GM19328 (cell line): ENCODE measurements at regions not wholly inside any gene's neighbourhood (a gene's known extent, or its start where the extent isn't known, plus 50 kb on each side); places are given as distances from the start of the nearest gene placed in this dataset.

Experiments used
- ATAC-seq: cut with Tn5 transposase; IDR thresholded peaks from one replicate; pipeline ENCODE4 v1.9.1; 2021; ENCODE audit warnings: mild to moderate bottlenecking, moderate library complexity; ENCODE audit not compliant: unreplicated experiment

DNA sequence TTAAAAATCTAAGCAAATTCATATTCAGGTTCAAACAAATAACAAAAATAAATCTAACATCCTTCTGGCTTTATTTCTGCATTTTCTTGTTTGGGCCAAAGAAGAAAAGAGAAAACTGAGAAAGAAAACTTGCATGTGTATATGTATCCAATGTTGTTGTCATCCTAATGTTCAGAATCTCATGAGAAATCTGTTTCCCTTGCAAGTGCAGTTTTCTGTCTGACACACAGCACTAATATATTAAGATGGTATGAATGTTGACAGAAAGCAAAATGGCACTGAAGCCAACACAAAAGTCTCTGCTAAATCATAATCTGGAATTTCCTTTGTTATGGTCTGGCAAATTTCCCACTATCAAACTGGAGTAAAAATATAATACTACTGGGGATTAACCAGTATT lies 235.9 kb downstream of the HGF start:
- no peak for ATAC-seq

DNA sequence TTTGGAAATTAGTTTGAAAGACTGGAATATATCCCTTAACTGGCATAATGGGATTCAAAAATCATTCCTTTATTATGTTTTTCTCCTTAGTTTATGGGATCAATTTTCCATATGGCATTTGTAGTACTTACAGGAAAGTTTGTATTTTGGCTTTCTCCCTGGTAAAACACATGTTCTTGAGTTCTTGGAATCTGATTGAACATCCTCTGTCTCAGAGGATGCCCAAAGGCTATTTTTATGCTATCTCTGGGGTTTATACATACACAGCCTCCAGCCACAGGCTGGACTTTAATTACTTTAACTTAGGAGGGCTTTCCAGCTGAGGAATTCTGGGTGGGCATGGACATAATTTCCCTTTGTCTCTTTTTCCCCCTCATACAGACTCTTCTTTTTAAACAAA lies 236.4 kb downstream of the HGF start:
- no peak for ATAC-seq

DNA sequence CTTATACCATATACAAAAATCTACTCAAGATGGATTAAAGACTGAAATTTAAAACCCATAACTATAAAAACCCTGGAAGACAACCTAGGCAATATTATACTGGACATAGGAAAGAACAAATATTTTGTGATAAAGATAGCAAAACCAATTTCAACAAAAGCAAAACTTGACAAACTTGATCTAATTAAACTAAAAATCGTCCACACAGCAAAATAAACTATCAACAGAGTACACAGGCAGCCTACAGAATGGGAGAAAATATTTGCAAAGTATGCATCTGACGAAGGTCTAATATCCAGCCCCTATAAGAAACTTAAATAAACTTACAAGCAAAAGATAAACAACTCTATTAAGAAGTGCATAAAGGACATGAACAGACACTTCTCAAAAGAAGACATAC lies 240.1 kb downstream of the HGF start:
- ATAC-seq = no peak

DNA sequence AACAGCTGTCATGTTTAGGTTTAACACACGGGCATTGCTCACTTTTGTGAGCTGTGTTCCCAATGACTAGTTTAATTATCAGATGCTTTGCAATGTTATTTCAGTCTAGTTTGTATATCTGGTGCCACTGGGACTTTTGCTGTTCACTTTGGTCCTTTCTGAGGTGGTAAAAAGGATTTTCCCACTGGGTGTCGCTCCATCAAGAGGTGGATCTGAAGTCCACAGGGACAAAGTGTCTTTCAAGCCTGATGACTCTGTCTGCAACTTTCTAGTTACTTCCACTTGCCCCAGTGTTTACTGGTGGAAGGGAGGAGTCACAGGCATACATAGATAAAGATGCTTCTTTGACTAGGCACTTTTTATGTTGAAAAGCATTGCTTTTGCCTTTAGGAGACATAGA lies 242.2 kb downstream of the HGF start:
- ATAC-seq = no peak

DNA sequence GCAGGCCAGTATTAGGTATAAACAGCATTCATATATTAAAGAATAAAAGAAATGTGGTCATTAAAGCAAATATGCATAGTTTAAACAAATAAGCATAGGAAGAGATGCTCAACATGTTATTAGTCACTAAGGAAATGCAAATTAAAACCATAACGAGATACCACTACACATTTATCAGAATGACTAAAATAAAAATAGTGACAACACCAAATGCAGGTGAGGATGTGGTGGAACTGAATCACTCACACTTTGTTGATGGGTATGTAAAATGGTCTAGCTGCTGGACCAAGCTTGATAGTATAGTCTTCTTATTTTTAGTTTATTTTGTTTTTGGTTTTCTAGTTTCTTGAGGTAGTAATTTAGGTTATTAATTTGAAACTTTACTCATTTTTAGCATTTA lies 242.9 kb downstream of the HGF start:
- no peak for ATAC-seq

DNA sequence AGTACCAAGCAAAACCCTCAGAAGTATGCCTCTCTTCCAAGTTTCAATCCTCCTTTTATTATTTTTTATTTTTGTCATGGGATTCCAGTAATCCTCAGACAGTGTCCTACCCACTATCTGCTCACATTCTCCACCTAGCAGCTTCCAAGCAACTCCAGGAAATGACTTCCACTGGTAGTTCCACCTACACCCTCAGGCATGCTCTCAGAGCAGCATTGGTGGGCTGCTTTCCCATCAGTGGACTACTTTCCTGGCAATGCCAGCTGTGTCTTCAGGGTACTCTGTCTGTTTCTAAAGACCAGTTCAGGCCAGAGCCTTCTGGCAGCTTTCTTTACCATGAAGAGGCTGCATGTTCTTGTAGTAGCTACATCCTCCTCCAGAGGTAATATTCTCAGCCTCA lies 244.0 kb downstream of the HGF start:
- ATAC-seq = no peak

DNA sequence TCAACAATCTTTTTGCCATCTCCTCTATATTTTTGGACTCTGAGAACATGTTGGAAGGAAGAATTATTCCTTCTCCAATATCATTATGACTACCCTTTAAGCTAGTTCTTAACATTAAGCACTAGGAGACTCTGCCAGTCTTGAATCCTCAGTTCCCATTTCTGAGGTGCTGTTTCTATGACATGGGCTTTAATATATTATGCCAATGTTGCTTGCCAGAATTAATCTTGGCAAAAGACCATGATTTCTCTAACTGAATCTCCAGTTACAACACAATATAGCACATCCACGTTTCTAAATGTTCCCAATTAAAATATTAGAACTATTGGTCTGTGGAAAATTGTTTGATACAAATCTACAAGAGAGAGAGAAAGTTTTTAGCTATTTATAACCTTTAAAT lies 250.0 kb downstream of the HGF start:
- ATAC-seq = no peak

DNA sequence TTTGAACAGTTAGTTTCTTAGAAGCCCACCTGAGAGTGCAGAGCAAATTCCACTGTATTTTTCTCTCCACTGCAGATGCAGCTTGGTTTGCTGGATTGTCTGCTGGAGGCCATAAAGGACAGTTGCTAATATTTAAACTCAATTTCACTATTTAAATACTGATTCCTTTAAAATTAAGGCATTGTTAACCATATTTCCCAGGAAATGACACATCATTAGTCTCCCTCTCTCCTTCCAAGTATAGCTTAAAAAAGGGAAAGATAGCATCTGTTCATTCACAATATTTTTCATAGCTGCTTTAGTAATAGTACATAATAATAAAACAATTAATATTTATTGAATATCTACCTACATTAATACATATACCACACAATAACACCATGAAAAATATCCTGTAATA lies 252.9 kb downstream of the HGF start:
- ATAC-seq = no peak

DNA sequence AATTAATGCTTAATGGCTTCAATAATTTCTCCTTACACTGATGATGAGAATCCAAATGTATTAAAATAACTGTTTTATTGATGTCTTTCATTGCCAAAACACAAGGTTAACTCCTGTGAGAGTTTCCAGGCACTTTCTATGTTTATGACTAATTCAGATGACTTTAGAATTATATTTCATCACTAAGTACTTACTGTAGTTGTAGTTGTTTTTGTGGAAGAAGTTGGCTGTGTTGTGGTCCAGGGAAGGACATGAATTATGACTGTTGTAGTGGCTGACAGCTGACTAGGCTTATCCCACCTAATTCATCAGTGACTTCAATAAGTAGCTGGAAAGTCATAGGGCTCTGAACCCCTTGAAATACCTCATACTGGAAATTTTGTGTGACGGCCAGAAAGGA lies 254.8 kb downstream of the HGF start:
- no peak for ATAC-seq

DNA sequence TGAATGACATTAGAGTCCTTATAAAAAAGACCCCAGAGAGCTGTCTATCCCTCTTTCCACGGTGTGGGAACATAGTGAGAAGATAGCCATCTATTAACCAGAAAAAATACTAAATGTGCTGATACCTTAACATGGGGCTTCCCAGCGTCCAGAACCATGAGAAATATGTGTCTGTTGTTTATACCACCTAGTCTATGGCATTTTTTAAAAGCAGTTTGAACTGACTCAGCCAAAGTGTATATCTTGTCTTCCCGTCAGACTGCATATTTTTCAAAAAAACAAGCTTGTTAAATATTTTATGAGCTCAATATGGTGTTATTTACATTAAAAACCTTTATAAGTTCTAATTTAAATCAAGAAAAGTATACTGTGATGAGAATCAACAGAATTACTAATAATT lies 255.3 kb downstream of the HGF start:
- ATAC-seq = no peak

DNA sequence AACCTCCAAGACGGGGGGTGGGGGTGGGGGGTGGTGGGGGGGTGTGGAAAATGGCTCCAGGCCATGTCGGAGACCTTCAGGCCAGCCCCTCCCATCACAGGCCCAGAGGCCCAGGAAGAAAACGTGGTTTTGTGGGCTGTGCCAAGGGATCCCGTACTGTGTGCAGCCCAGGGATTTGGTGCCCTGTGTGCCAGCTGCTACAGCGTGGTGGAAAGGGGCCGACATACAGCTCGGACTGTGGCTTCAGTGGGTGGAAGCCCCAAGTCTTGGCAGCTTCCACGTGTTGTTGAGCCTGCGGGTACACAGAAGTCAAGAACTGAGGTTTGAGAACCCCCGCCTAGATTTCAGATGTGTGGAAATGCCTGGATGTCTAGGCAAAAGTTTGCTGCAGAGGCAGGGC lies 259.7 kb downstream of the HGF start:
- ATAC-seq = no peak

DNA sequence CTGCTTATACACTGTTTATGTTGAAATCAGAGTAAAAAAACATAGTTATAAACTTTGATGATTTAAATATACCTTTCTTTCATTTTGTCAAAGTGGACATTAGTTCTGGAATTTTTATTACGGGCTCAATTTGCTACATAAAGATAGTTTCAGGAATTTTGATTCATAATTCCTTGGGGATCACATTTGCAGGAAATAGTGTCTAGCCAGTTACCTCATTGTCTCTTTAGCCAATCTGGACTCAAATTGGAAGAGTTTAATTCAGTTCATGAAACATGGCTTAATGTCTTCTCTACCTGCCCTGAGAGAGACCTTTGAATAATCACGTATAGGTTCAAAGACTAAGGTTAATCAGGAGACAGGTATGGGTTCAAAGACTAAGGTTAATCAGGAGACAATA lies 262.6 kb downstream of the HGF start:
- no peak for ATAC-seq

DNA sequence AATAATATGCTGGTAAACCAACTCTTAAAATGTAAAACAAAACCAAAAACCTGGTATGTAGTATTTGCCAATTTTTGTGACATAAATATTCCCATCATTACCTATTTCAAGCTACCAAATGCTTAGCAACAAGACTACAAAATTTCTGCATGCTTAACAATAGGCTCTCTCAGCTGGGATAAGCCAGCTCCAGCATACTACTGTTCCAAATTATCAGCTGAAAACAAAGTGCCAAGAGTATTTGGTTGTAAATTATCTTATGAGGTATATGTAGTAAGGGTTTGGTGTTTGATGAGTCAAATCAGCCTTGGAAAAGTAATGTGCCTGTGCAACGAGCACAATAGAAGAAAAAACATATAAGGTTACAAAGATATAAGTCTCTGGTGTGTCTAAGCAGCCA lies 263.2 kb downstream of the HGF start:
- ATAC-seq = no peak

DNA sequence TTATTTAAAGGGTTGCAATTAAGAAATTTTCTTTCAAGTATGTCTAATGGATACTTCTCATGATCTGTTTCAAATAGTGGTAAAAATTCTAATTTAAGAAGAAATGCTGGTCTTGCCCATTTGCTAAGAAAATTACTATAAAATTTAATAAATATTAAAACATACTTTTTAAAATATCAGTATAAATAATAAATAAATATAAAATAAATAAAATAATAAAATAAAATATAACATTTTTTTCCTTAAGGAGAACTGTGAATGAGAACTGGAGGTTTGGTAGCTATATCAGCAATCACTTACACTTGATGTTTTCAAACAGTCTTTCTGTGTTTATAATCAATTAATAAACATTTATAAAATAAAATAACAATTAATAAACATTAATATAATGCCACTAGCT lies 266.1 kb downstream of the HGF start:
- no peak for ATAC-seq

DNA sequence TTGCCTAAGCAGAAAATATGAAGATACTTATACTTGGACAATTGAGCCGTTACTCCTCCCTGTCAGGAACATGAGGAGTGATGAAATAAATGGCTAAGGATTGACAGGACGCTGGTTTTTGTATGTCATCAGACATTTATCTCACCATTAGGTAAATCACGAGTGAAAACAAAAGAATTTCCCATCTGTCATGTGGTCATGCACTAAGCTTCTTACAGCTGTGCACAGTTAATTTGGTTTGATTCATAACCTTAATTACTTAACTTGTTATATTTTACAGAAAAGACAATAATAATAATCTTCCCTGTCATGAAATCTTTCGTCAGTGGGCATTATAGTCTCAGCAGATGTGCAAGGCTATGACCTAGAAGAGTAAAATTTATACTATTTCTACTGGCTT lies 266.5 kb downstream of the HGF start:
- no peak for ATAC-seq

DNA sequence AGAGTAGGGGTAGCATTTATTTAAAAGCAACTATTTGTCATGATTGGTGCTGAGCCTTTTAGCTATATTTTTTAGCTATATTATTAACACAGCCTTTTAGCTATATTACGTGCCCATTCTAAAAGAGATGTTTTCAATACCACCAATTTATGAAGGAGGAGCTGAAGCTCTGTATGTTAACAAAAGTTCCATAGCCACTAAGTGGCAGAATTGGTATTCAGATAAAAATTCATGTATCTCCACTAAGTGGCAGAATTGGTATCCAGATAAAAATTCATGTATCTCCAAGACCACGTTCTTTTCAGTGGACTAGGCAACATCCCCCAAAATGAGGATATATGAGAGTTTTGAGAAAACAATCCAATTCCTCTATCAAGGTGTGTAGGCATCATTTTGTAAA lies 268.6 kb downstream of the HGF start:
- no peak for ATAC-seq

DNA sequence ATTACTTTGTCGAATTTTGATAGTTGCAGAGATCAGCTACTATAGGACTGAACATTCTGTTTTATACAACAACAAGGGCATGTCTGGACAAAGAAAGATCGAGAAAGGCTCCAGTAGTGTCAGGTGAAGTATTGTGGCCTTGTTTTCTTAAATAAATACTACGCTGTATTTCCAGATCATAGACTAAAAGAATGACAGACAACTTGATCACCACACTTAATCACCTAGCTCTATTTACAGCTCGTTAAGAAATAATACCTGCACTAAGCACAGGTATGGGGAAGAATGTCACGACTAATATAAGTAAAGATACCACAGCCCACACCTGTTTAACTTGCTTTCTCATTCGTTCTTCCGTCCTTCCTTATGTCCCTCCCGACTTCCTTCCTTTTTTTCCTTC lies 269.2 kb downstream of the HGF start:
- no peak for ATAC-seq

DNA sequence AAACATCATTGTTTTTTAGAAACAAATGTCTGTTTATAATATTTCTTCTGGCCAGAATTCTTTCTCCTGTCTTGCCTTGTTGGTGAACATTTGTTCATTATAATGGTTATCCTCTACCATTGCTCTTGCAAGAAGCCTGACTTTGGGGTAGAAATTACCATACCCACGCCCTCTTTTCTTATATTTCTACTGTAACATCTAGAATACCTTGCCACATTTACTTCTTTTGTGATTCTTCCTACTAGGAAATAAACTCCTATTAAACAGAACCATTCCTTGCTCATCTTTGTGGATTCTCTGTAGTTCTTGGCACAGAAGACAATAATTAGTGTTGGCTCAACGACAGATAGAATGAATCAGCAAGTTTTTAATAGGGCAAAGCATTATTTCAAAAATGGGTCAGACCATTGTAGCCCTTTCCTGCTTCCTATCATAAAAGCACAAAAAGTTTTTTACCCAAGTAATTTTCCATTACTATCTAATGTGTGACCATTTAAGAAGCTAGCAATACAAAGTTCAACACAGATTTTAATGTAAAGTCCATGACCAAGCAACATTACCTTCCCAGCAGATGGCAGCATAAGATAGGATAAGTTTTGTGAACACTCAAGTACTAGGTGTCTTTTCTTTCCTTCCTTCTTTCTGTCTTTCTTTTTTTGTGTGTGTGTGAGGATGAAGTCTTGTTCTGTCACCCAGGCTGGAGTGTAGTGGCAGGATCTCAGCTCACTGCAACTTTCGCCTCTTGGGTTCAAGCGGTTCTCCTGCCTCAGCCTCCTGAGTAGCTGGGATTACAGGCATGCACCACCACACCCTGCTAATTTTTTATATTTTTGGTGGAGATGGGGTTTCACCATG lies 270.4 kb downstream of the HGF start:
- peak; percentile 66 for ATAC-seq

DNA sequence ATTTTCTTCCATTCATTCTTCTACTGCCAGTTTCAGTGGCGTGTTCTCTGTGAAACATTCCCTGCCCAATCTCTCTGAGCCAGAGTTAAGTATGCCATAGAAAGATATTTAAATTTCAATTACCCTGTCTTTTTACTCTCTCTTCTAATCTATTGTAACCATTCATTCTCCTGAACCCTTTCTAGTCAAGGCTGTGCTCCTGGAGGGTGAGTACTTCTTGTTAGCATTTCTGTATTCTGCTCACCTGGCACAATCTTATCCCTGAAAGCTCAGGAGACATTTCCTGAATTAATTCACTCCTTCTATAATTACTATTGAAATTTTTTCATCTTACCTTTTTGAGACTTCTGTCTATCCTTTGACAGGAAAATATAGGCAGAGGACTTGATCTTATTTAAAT lies 271.7 kb downstream of the HGF start:
- ATAC-seq = no peak

DNA sequence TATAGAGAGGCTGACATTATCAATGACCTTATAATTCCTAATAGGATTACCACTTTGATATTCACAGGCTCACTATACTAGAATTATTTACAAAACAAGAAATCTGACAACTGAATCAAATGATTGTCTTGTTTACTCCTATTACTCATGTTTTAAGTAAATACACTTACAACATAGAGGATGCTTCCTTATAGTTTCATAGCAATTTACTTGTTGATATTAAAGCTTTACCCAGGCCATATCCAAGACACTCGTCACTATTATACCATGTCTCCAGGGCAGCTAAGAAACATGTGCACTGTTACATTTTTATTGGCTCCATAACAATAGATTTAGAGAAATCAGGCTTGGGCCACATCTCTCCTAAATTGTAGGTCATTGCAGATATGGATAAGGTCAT lies 276.9 kb downstream of the HGF start:
- ATAC-seq = no peak

DNA sequence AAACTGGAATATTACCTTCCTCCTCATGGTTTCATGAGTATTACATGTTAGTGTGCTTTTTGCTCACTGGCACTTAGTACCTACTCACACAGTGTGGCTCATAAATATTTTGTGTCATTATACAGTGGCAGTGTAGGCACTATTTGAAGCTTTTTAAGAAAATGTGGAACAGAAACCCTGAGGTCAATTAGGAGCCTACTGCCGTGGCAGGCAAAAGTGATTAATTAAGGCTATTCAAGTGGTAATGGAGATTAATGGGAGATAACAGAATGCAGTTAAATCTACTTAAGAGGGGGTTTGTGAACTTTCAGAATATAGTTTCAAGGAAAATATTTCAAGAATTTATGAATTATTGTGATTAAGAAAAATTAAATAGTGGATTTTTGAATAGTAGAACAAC lies 277.6 kb downstream of the HGF start:
- ATAC-seq = no peak

DNA sequence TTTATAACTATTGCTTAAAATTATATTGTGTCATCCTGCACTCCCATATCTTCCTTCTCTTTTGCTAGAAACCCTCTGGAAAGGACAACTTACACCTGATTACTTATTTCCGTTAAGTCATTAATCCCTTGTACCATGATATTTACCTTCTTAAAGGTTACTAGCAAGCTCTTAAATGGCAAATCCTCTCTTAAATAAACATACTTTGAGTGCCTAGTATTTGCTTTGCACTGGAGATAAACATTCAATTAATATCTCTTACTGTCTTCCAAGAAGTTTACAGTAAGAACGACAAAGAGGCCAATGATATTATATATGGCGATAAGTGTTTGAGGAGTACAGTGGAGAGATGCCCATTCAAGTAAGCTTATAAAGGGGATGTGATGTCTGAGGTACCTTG lies 278.3 kb downstream of the HGF start:
- no peak for ATAC-seq

DNA sequence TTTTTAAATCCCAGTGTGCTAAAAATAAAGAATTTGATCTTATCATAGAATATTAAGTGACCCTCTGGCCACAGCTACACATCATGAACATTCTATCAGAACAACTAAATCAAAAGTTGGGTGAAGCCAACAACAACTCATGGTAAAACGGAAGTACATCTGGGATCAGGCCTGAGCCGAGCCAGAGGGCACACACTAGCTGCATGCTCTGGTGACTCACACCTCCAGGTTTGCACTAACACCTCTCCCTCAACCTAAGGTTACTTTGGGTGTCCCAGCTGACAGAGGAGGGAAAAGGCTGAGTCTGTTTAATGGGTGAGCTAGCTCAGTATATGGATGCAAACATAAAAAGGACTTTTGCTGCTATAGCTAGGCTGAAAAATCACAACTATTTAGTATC lies 281.6 kb downstream of the HGF start:
- no peak for ATAC-seq
